Type B pancreatic cell (in vitro differentiated cells): ENCODE measurements at regions not wholly inside any gene's neighbourhood (a gene's known extent, or its start where the extent isn't known, plus 50 kb on each side); places are given as distances from the start of the nearest gene placed in this dataset.

Source experiments
- DNase-seq: peaks from one replicate; pipeline ENCODE4 v3.0.0; 2021; ENCODE audit warnings: mixed read lengths; ENCODE audit not compliant: unreplicated experiment; ENCODE audit errors: extremely low spot score
- H3K27ac Mint-ChIP-seq: 2 replicates; pipeline ENCODE4 v1.8.0; 2021; ENCODE audit warnings: mild to moderate bottlenecking, mixed read lengths
- H3K27me3 Mint-ChIP-seq: 2 replicates; pipeline ENCODE4 v1.8.0; 2021; ENCODE audit warnings: mixed read lengths
- H3K36me3 Mint-ChIP-seq: 2 replicates; pipeline ENCODE4 v1.8.0; 2021; ENCODE audit warnings: mixed read lengths
- H3K4me1 Mint-ChIP-seq: one replicate; pipeline ENCODE4 v1.8.0; 2021; ENCODE audit warnings: mixed read lengths; ENCODE audit not compliant: unreplicated experiment
- H3K4me3 Mint-ChIP-seq: 2 replicates; pipeline ENCODE4 v1.8.0; 2021; ENCODE audit warnings: mild to moderate bottlenecking, mixed read lengths
- H3K9me3 Mint-ChIP-seq: 2 replicates; pipeline ENCODE4 v1.8.0; 2021; ENCODE audit warnings: mixed read lengths
- TF ChIP-seq, protein P1 (sequence below): fragments of 200-600 bp; sonication (generic); conservative IDR thresholded peaks from 2 replicates; pipeline ENCODE4 v1.5.0; 2021; ENCODE audit warnings: antibody characterized with exemption, mild to moderate bottlenecking

DNA sequence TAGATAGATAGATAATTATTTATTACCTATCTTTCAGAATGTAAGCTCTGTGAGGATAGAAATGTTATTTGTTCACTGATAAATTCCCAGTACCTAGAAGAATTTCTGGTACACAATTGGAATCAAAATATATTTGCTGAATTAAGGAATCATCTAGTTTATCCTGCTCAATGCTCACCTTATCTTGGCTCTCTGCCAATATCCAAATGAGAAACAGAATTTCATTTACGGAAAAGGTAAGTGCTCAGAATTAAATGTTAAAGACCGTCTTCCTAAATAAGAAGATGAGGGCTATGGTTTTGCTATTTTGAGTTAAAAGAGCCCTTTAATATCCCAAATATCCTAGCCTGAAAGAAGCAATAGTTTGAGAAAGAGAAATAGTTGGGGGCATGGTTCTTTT, 232.1 kb upstream of the PDE4D start:
- no peak for DNase-seq
- TF ChIP-seq, protein P1, sequence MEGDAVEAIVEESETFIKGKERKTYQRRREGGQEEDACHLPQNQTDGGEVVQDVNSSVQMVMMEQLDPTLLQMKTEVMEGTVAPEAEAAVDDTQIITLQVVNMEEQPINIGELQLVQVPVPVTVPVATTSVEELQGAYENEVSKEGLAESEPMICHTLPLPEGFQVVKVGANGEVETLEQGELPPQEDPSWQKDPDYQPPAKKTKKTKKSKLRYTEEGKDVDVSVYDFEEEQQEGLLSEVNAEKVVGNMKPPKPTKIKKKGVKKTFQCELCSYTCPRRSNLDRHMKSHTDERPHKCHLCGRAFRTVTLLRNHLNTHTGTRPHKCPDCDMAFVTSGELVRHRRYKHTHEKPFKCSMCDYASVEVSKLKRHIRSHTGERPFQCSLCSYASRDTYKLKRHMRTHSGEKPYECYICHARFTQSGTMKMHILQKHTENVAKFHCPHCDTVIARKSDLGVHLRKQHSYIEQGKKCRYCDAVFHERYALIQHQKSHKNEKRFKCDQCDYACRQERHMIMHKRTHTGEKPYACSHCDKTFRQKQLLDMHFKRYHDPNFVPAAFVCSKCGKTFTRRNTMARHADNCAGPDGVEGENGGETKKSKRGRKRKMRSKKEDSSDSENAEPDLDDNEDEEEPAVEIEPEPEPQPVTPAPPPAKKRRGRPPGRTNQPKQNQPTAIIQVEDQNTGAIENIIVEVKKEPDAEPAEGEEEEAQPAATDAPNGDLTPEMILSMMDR: no peak
- H3K27ac Mint-ChIP-seq: no peak overlapping the region

DNA sequence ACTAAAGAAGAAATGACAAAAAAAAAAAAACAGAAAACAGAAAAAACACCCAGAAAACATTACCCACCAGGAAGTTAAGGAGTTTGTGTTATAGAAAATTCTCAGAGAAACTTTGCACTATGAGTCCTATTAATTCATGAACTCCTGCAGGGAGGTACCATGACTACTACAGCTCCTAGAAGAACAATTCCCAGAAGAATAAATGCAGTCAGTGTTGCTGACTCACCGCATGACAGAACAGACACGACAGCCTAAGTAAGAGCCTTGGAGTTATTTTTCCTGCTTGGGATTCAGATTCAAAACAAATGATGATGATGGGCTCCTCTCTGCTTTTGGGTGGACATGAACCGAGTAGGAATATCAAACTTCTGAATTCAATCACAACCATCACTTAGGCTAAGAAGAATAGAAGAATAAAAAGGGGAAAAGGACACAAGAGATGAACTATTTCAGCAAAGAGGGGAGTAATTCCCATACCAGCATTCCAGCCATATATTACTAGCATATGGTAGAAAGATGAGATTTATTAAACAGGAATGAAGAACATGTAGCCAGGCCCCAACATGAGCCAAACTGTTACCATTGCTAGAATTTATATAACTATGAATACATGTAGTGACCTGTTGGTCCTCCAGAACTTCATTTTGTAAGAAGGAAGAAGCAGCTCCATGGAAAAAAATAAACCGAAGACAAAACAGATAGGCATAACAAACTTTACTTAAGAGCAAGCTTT, 209.6 kb upstream of the PDE4D start:
- no peak for DNase-seq
- no peaks in the 10 kb centered on the region for H3K9me3 Mint-ChIP-seq
- H3K36me3 Mint-ChIP-seq: no peaks in the 10 kb centered on the region
- H3K27me3 Mint-ChIP-seq: no peaks in the 10 kb centered on the region
- H3K27ac Mint-ChIP-seq: no peak overlapping the region
- H3K4me1 Mint-ChIP-seq: peaks cover 4% of the 10 kb centered on the region
- TF ChIP-seq, protein P1: no peak
- no peak overlapping the region for H3K4me3 Mint-ChIP-seq

More for the DNA sequence above, 232.1 kb upstream of the PDE4D start:
- H3K27me3 Mint-ChIP-seq: no peaks in the 10 kb centered on the region
- no peaks in the 10 kb centered on the region for H3K9me3 Mint-ChIP-seq
- H3K36me3 Mint-ChIP-seq: no peaks in the 10 kb centered on the region
- no peaks in the 10 kb centered on the region for H3K4me1 Mint-ChIP-seq
- H3K4me3 Mint-ChIP-seq: no peak overlapping the region

GRCh38 chr5:60101573-60101972, 208.0 kb upstream of the PDE4D start:
- DNase-seq: no peak
- Mint-ChIP-seq H3K4me3 (no peak overlapping the region), H3K27ac (no peak overlapping the region), H3K9me3 (no peaks in the 10 kb centered on the region), H3K36me3 (no peaks in the 10 kb centered on the region), H3K4me1 (peaks cover 4% of the 10 kb centered on the region), H3K27me3 (no peaks in the 10 kb centered on the region)
- TF ChIP-seq, protein P1: no peak

DNA sequence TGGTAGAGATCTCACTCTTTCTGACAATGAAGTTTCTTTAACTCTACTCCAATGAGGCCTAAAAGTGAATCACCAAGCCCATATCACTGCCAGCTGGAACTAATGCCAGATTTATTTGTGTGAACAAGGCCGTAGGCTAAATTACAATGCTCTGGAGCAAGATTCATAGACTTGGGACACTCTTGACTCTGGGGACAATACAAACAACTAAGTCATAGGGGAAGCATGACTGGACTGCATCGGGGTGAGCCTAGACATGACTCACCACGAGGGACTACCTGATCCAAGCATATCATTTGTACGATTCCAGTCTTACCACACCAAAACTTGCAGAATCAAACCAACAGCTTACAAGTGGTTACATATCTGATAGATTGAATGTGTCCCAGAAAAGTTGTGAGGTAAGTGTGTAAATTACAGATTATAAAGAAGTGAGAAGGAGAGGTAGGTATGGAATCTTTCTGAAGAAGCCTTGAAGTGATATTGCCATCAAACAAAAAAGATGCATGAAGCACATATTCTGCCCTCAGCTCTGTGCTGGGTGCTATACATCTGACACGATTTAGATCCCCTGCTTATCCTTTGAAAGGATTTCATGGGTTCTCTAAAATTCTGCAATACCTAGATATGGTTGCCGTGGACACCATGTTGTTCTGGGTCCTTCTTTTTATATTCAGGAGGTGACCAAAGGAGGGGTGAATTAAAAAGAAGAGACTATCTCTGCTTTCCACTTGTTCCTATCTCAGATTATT, 199.3 kb upstream of the PDE4D start:
- Mint-ChIP-seq H3K36me3 (no peaks in the 10 kb centered on the region), H3K9me3 (peaks cover 3% of the 10 kb centered on the region), H3K27ac (no peak overlapping the region), H3K4me1 (no peaks in the 10 kb centered on the region), H3K4me3 (no peak overlapping the region), H3K27me3 (no peaks in the 10 kb centered on the region)
- DNase-seq: no peak
- TF ChIP-seq, protein P1: no peak

DNA sequence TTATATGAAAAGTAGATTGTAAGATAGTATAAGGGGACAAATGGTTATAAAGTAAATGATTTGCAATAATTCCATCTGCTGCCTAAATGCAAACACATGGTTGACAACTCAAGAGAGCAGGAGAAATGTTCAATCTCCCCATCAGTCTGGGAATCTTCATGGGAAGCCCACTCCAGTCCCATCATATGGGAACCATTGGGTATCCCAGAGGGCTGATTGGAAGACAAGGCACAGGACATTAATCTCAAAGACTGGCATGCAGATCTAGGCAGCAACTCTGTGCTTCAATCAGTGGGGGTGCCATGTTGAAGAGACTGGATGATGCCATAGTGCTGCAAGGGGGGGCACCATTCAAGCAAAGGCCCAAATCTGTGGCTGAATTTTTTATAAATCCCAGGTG, 193.1 kb upstream of the PDE4D start:
- TF ChIP-seq, protein P1: no peak
- H3K36me3 Mint-ChIP-seq: no peaks in the 10 kb centered on the region
- H3K27ac Mint-ChIP-seq: no peak overlapping the region
- no peak for DNase-seq
- no peaks in the 10 kb centered on the region for H3K27me3 Mint-ChIP-seq
- H3K9me3 Mint-ChIP-seq: peaks cover 11% of the 10 kb centered on the region
- no peak overlapping the region for H3K4me3 Mint-ChIP-seq
- no peaks in the 10 kb centered on the region for H3K4me1 Mint-ChIP-seq
